GM12872 (cell line): ENCODE measurements at regions not wholly inside any gene's neighbourhood (a gene's known extent, or its start where the extent isn't known, plus 50 kb on each side); places are given as distances from the start of the nearest gene placed in this dataset.

Experiments used
- TF ChIP-seq, protein P1 (sequence below): IDR thresholded peaks from 3 replicates; pipeline ENCODE4 v1.5.1; 2011; ENCODE audit warnings: low read depth, mild to moderate bottlenecking, low read length, moderate library complexity; ENCODE audit not compliant: insufficient read depth

- TF ChIP-seq, protein P1, sequence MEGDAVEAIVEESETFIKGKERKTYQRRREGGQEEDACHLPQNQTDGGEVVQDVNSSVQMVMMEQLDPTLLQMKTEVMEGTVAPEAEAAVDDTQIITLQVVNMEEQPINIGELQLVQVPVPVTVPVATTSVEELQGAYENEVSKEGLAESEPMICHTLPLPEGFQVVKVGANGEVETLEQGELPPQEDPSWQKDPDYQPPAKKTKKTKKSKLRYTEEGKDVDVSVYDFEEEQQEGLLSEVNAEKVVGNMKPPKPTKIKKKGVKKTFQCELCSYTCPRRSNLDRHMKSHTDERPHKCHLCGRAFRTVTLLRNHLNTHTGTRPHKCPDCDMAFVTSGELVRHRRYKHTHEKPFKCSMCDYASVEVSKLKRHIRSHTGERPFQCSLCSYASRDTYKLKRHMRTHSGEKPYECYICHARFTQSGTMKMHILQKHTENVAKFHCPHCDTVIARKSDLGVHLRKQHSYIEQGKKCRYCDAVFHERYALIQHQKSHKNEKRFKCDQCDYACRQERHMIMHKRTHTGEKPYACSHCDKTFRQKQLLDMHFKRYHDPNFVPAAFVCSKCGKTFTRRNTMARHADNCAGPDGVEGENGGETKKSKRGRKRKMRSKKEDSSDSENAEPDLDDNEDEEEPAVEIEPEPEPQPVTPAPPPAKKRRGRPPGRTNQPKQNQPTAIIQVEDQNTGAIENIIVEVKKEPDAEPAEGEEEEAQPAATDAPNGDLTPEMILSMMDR = no peak
Measured at GRCh38 chr2:23289671-23290070, 95.3 kb upstream of the KLHL29 start.

GRCh38 chr2:23291239-23291638, 93.7 kb upstream of the KLHL29 start:
- TF ChIP-seq, protein P1 = no peak

DNA sequence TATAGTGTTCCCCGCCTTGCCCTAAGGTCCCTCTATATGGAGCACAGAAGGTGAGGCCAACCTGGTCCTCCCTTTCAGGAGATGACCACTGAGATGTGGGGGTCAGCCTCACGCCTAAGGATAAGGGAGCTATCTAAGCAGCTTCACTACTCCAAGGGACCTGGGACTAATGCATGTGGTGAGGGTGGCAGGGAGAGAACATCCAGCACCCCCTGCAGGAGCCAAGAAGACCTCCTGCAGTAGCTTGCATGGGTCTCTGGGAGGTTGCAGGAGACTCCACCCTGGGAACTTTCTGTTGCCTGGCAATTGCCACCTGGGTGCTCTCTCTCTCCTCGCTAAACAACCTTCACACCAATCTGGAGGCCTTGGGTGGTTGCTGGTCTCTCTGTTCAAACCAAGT, 93.0 kb upstream of the KLHL29 start:
- TF ChIP-seq, protein P1 = 0 out of 3 replicates have a peak, but pooled peaks have one; percentile 2

GRCh38 chr2:23293063-23293462, 91.9 kb upstream of the KLHL29 start:
- TF ChIP-seq, protein P1 = no peak

DNA sequence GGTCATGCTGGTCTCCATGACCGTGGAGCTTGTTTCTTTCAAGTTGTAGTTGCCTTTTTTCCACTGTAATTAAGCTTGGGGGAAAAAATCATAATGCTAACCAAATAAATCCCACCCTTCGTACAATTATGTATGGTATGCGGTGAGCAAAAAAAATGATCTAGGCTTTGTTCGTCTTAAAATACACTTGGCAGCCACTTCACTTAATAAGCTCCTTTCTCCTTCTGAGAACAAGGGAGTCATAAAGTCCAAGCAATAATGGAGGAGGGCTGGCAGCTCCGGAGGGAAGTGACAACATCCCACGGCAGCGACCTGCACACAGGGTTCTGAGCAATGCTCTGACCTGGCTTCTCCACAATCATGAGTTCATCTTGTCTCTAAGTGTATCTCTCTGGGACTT, 91.2 kb upstream of the KLHL29 start:
- TF ChIP-seq, protein P1 = no peak

GRCh38 chr2:23294238-23294637, 90.7 kb upstream of the KLHL29 start:
- TF ChIP-seq, protein P1 = peak; percentile 28; the same call in 1 of the 3 replicates

- TF ChIP-seq, protein P1 = no peak
Measured at GRCh38 chr2:23296691-23297090, 88.3 kb upstream of the KLHL29 start.

- TF ChIP-seq, protein P1 = no peak
Measured at GRCh38 chr2:23297112-23297511, 87.9 kb upstream of the KLHL29 start.
